Trophoblast cell (in vitro differentiated cells and primary cell): ENCODE measurements at regions not wholly inside any gene's neighbourhood (a gene's known extent, or its start where the extent isn't known, plus 50 kb on each side); places are given as distances from the start of the nearest gene placed in this dataset.
"Not testable (repeated sequence)": the region's sequence is repeated elsewhere in the genome, so short reads cannot be mapped to it uniquely, and the experiment has no call there.

ENCODE experiments used
- DNase-seq, 2 donors: peaks; one replicate each; pipeline ENCODE4 v3.0.0-alpha.2; 2016
- H2AFZ ChIP-seq: 2 replicates; pipeline ENCODE4 v1.6.1; 2013; ENCODE audit warnings: low read length, moderate library complexity, mild to moderate bottlenecking; ENCODE audit not compliant: insufficient read depth, poor library complexity
- H2AK5ac ChIP-seq: 2 replicates; pipeline ENCODE4 v1.6.1; 2013; ENCODE audit warnings: mild to moderate bottlenecking, low read length
- H2BK120ac ChIP-seq: 2 replicates; pipeline ENCODE4 v1.6.1; 2013; ENCODE audit warnings: low read length, mild to moderate bottlenecking, moderate library complexity; ENCODE audit not compliant: insufficient read depth, poor library complexity
- H2BK12ac ChIP-seq: 2 replicates; pipeline ENCODE4 v1.6.1; 2013; ENCODE audit warnings: mild to moderate bottlenecking, low read length, moderate library complexity
- H2BK5ac ChIP-seq: 2 replicates; pipeline ENCODE4 v1.6.1; 2013; ENCODE audit warnings: low read length, low read depth, moderate library complexity, mild to moderate bottlenecking; ENCODE audit not compliant: poor library complexity
- H3K14ac ChIP-seq: 2 replicates; pipeline ENCODE4 v1.6.1; 2013; ENCODE audit warnings: mild to moderate bottlenecking, low read length
- H3K18ac ChIP-seq: 2 replicates; pipeline ENCODE4 v1.6.1; 2013; ENCODE audit warnings: mild to moderate bottlenecking, low read length
- H3K23ac ChIP-seq: 2 replicates; pipeline ENCODE4 v1.6.1; 2013; ENCODE audit warnings: low read length
- H3K27ac ChIP-seq: 2 replicates; pipeline ENCODE4 v1.5.1; 2013; ENCODE audit warnings: low read depth, mild to moderate bottlenecking, inconsistent platforms, low read length, moderate library complexity
- H3K27me3 ChIP-seq: 2 replicates; pipeline ENCODE4 v1.6.1; 2013; ENCODE audit warnings: inconsistent platforms, mild to moderate bottlenecking, low read length, moderate library complexity; ENCODE audit not compliant: insufficient read depth
- H3K36me3 ChIP-seq, 2 experiments: 1 replicate in 1 of 2; 2 replicates in 1 of 2; pipeline ENCODE4 v1.6.1; 2013; ENCODE audit warnings: low read length in 2 of 2, mild to moderate bottlenecking in 2 of 2, moderate library complexity in 1 of 2; ENCODE audit not compliant: insufficient read depth in 2 of 2, control insufficient read depth in 1 of 2
- H3K4ac ChIP-seq: 2 replicates; pipeline ENCODE4 v1.6.1; 2013; ENCODE audit warnings: low read depth, mild to moderate bottlenecking, low read length, moderate library complexity
- H3K4me1 ChIP-seq, 2 experiments: 1 replicate in 1 of 2; 2 replicates in 1 of 2; pipeline ENCODE4 v1.6.1; 2013; ENCODE audit warnings: low read length in 2 of 2, mild to moderate bottlenecking in 2 of 2, moderate library complexity in 1 of 2; ENCODE audit not compliant: insufficient read depth in 2 of 2, control insufficient read depth in 1 of 2
- H3K4me2 ChIP-seq: 2 replicates; pipeline ENCODE4 v1.6.1; 2013; ENCODE audit warnings: inconsistent platforms, mild to moderate bottlenecking, low read length, moderate library complexity
- H3K4me3 ChIP-seq: 2 replicates; pipeline ENCODE4 v1.5.1; 2013; ENCODE audit warnings: mild to moderate bottlenecking, low read depth, low read length, inconsistent platforms
- H3K79me1 ChIP-seq: one replicate; pipeline ENCODE4 v1.6.1; 2013; ENCODE audit warnings: low read length
- H3K79me2 ChIP-seq: 2 replicates; pipeline ENCODE4 v1.6.1; 2013; ENCODE audit warnings: low read length, mild to moderate bottlenecking; ENCODE audit not compliant: control insufficient read depth, insufficient read depth, poor library complexity
- H3K9ac ChIP-seq: 2 replicates; pipeline ENCODE4 v1.6.1; 2013; ENCODE audit warnings: mild to moderate bottlenecking, low read length
- H3K9me3 ChIP-seq: 2 replicates; pipeline ENCODE4 v1.6.1; 2013; ENCODE audit warnings: low read depth, mild to moderate bottlenecking, control low read depth, inconsistent platforms, low read length; ENCODE audit not compliant: insufficient read depth
- H4K12ac ChIP-seq: 2 replicates; pipeline ENCODE4 v1.6.1; 2013; ENCODE audit warnings: low read depth, mild to moderate bottlenecking, low read length, moderate library complexity
- H4K8ac ChIP-seq: 2 replicates; pipeline ENCODE4 v1.6.1; 2013; ENCODE audit warnings: low read depth, mild to moderate bottlenecking, low read length, moderate library complexity
- H4K91ac ChIP-seq: one replicate; pipeline ENCODE4 v1.6.1; 2013; ENCODE audit warnings: low read depth, mild to moderate bottlenecking, low read length, moderate library complexity
- WGBS: extraction: QIAGEN DNeasy Blood & Tissue Kit; methylation state at CpG from one replicate; pipeline ENCODE4 v1.1.7; 2013; ENCODE audit warnings: missing lambda C conversion rate; ENCODE audit not compliant: insufficient read length, insufficient coverage; ENCODE audit errors: extremely low coverage; 5-methylcytosine and 5-hydroxymethylcytosine counted together

DNA sequence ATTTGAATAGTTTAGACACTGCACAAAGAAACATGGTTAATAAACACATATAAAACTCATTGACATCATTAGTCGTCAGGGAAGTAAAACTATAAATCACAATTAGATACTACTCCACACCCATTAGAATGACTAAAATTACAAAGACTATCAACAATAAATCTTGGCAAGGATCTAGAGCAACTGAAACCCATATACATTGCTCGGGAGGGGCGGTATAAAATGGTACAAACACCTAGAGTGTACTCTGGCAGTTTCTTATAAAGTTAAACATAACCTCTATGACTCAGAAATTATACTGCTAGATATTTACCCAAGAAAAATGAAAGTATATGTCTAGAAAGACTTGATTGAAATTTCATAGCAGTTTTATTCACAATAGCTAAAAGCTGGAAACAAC, 434.2 kb downstream of the RWDD3 start:
- no peak overlapping the region for H2AFZ ChIP-seq
- H3K79me1 ChIP-seq: no peaks in the 10 kb centered on the region
- DNase-seq: no peak
- no peak overlapping the region for H2AK5ac ChIP-seq
- no peak overlapping the region for H3K9ac ChIP-seq
- no peaks in the 10 kb centered on the region for H3K4me1 ChIP-seq
- H3K79me2 ChIP-seq: no peaks in the 10 kb centered on the region
- no peak overlapping the region for H3K4ac ChIP-seq
- H4K12ac ChIP-seq: no peak overlapping the region
- H2BK120ac ChIP-seq: no peak overlapping the region
- no peak overlapping the region for H3K23ac ChIP-seq
- no peak overlapping the region for H2BK5ac ChIP-seq
- H4K8ac ChIP-seq: no peak overlapping the region
- H3K27ac ChIP-seq: no peak overlapping the region
- H4K91ac ChIP-seq: no peak overlapping the region
- H3K18ac ChIP-seq: no peak overlapping the region
- no peak overlapping the region for H3K4me3 ChIP-seq
- no peaks in the 10 kb centered on the region for H3K27me3 ChIP-seq
- H3K4me2 ChIP-seq: no peak overlapping the region
- no peak overlapping the region for H3K14ac ChIP-seq
- H2BK12ac ChIP-seq: no peak overlapping the region
- no CpG with 5 or more reads among the region's 3 CpGs for WGBS
- peaks cover 2% of the 10 kb centered on the region for H3K9me3 ChIP-seq
- H3K36me3 ChIP-seq: no peaks in the 10 kb centered on the region

DNA sequence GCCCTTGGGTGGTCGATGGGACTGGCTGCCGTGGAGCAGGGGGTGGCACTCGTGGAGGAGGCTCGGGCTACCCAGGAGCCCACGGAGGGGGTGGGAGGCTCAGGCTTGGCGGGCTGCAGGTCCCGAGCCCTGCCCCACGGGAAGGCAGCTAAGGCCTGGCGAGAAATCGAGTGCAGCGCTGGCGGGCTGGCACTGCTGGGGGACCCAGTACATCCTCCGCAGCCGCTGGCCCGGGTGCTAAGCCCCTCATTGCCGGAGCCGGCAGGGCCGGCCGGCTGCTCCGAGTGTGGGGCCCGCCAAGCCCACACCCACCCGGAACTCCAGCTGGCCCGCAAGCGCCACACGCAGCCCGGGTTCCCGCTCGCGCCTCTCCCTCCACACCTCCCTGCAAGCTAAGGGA, 435.6 kb downstream of the RWDD3 start:
- H4K8ac ChIP-seq, H3K4me2 ChIP-seq, H3K27ac ChIP-seq, H3K79me2 ChIP-seq, H3K4ac ChIP-seq, DNase-seq, H4K91ac ChIP-seq, H4K12ac ChIP-seq, H3K36me3 ChIP-seq, H3K9ac ChIP-seq, H2AK5ac ChIP-seq, H3K18ac ChIP-seq, H2BK120ac ChIP-seq, H3K4me3 ChIP-seq, H3K23ac ChIP-seq, H3K9me3 ChIP-seq, H3K79me1 ChIP-seq, H3K27me3 ChIP-seq, H2BK5ac ChIP-seq, H2AFZ ChIP-seq, H3K14ac ChIP-seq, H2BK12ac ChIP-seq, H3K4me1 ChIP-seq: not testable (repeated sequence)
- WGBS: no CpG with 5 or more reads among the region's 29 CpGs

DNA sequence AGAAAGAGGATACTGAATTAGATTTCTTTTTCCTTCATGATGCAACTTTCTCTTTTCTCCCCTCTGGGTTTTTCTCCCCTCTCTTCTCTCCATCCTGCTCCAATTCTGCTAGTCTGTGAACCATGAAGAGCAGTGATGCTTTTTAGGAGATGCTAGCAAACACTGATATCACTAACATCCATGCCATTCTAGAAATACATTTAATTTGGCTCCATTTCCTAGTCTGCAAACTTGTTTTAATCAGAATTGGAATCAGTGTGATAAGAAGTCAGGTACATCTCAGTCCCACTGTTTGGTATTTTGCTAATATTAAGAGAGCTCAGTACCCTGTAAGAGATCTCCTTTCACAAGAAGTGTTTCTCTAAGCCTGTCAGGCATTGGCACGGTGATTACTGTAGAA, 437.1 kb downstream of the RWDD3 start:
- Histone ChIP-seq H3K23ac (no peak overlapping the region), H2BK12ac (no peak overlapping the region), H4K91ac (no peak overlapping the region), H2AFZ (no peak overlapping the region), H2BK5ac (no peak overlapping the region), H3K9me3 (no peaks in the 10 kb centered on the region), H3K27ac (no peak overlapping the region), H3K18ac (no peak overlapping the region), H3K4ac (no peak overlapping the region), H3K4me3 (no peak overlapping the region), H4K12ac (no peak overlapping the region), H3K36me3 (no peaks in the 10 kb centered on the region), H2BK120ac (no peak overlapping the region), H3K79me1 (no peaks in the 10 kb centered on the region), H4K8ac (no peak overlapping the region), H3K4me1 (no peaks in the 10 kb centered on the region), H3K79me2 (no peaks in the 10 kb centered on the region), H2AK5ac (no peak overlapping the region), H3K27me3 (no peaks in the 10 kb centered on the region), H3K14ac (no peak overlapping the region), H3K4me2 (no peak overlapping the region), H3K9ac (no peak overlapping the region)
- WGBS: no CpG with 5 or more reads among the region's 1 CpG
- no peak for DNase-seq

DNA sequence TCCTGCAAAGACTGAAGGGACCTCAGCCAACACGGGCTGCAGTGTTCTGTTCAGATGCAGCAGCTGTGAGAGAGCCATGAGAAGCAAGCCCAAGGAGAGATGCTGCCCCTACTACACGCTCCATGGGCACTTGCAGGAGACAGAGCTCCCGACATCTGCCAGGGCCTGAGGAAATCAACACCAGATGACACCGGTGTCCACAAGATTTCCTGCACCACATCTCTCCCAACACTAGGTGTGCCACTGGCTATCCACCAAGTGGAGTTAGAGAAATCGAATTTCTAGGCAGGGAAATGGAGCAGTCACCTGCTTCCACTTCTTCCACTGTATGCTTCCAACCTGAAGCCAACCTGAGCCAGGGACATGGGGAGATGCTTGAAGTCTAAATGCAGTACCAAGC, 445.3 kb downstream of the RWDD3 start:
- no CpG with 5 or more reads among the region's 5 CpGs for WGBS

More for the DNA sequence above, 445.3 kb downstream of the RWDD3 start:
- no peak overlapping the region for H3K4me3 ChIP-seq
- no peaks in the 10 kb centered on the region for H3K79me2 ChIP-seq
- no peak overlapping the region for H3K23ac ChIP-seq
- no peak overlapping the region for H3K27ac ChIP-seq
- no peak overlapping the region for H4K91ac ChIP-seq
- no peak for DNase-seq
- H2AK5ac ChIP-seq: no peak overlapping the region
- H3K27me3 ChIP-seq: no peaks in the 10 kb centered on the region
- no peak overlapping the region for H2BK120ac ChIP-seq
- H3K4me2 ChIP-seq: no peak overlapping the region
- no peak overlapping the region for H3K14ac ChIP-seq
- no peaks in the 10 kb centered on the region for H3K9me3 ChIP-seq
- H4K12ac ChIP-seq: no peak overlapping the region
- H2BK12ac ChIP-seq: no peak overlapping the region
- no peaks in the 10 kb centered on the region for H3K36me3 ChIP-seq
- no peaks in the 10 kb centered on the region for H3K4me1 ChIP-seq
- H3K4ac ChIP-seq: no peak overlapping the region
- no peak overlapping the region for H4K8ac ChIP-seq
- no peaks in the 10 kb centered on the region for H3K79me1 ChIP-seq
- H2AFZ ChIP-seq: no peak overlapping the region
- no peak overlapping the region for H2BK5ac ChIP-seq
- H3K18ac ChIP-seq: no peak overlapping the region
- no peak overlapping the region for H3K9ac ChIP-seq
